ENCODE measurements at regions not wholly inside any gene's neighbourhood (a gene's known extent, or its start where the extent isn't known, plus 50 kb on each side); places are given as distances from the start of the nearest gene placed in this dataset.

DNA sequence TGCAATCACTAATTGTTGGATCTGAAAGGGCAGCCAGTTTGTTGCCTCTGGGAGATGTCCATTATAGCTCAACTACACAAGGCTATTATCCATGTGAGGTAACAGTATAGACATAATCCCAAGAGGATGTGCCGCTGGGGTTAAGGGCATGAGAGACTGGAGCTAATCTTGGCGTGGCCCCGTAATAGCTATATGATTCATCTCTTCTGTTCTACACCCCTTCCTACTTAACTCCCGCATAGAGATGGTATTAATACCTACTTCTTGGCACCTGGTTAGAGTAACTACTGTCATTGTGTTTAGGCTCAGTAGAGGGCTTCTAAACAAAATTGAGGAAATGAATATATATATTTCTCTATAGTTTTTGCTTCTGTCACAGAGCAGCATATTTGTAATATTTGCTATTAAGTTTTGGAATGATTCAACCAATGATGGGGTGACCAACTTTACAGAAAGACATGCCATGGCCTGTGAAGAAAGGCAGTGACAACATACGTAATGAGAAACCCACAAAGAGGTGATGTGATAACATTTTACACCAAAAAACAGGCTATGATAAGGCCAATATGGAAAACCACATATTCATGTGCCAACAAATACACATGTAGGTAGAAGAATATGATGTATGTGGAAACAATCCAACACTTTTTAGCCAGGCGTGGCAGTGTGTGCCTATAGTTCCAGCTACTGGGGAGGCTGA is 76.8 kb upstream of the DPH6 start:
- H2AFZ ChIP-seq (ENCODE audit: insufficient read depth, low read depth, low read length, poor library complexity, severe bottlenecking) = no peak overlapping the region
- DNase-seq (no peak), ATAC-seq (ENCODE audit: low read depth) (no peak)
- H3K9me3 Mint-ChIP-seq (ENCODE audit: insufficient read depth) = no peaks in the 10 kb centered on the region
- no peak overlapping the region for H3K4me3 Mint-ChIP-seq
- CTCF ChIA-PET = no interaction called here
- no peak overlapping the region for H3K27ac Mint-ChIP-seq
- no CpG with 5 or more reads among the region's 6 CpGs for WGBS (ENCODE audit: insufficient coverage)
- H3K4me1 Mint-ChIP-seq = no peaks in the 10 kb centered on the region
- H3K9ac ChIP-seq (ENCODE audit: low read length) = no peak overlapping the region
- no peak overlapping the region for H3K4me3 ChIP-seq (ENCODE audit: control extremely low read depth in 1 of 5, extremely low read depth in 1 of 5, insufficient read depth in 1 of 5, low read depth in 2 of 5, low read length in 4 of 5)
- H3K36me3 ChIP-seq (replicated peaks in 1 of 2; ENCODE audit: control extremely low read depth in 1 of 2, control insufficient read depth in 1 of 2, extremely low read depth in 1 of 2, insufficient read depth in 2 of 2, low read length in 1 of 2) = no peaks in the 10 kb centered on the region
- TF ChIP-seq EZH2 (IDR thresholded peaks at IDR 0.05; ENCODE audit: borderline replicate concordance, insufficient read depth, low read depth, low read length, poor library complexity, severe bottlenecking) (no peak), CTCF (IDR thresholded peaks at IDR 0.05) (no peak)
- H3K27me3 ChIP-seq (replicated peaks in 1 of 4; ENCODE audit: control extremely low read depth in 1 of 4, control insufficient read depth in 3 of 4, insufficient read depth in 4 of 4, low read length in 3 of 4) = peaks cover 0 to 5% (median 0%) of the 10 kb centered on the region in 4 experiments
- H3K4me1 ChIP-seq (ENCODE audit: control insufficient read depth in 2 of 2, insufficient read depth in 2 of 2, low read length in 2 of 2) = no peaks in the 10 kb centered on the region
- intact Hi-C loops (cut with micrococcal nuclease) = no loop called here
- no peak overlapping the region for H3K4me2 ChIP-seq (replicated peaks; ENCODE audit: low read depth, low read length, poor library complexity, severe bottlenecking)
- POLR2A ChIA-PET = no interaction called here
- no peaks in the 10 kb centered on the region for H3K79me2 ChIP-seq (ENCODE audit: control insufficient read depth, insufficient read depth, low read length)
- no peak overlapping the region for H3K27ac ChIP-seq (ENCODE audit: low read length in 2 of 2)
- H3K9me3 ChIP-seq (ENCODE audit: control extremely low read depth in 1 of 3, control insufficient read depth in 2 of 3, insufficient read depth in 1 of 3, low read length in 2 of 3) = no peaks in the 10 kb centered on the region
- H3K27me3 Mint-ChIP-seq = peaks cover 7% of the 10 kb centered on the region
- no peaks in the 10 kb centered on the region for H4K20me1 ChIP-seq (ENCODE audit: control insufficient read depth, insufficient read depth, low read length, poor library complexity, severe bottlenecking)

DNA sequence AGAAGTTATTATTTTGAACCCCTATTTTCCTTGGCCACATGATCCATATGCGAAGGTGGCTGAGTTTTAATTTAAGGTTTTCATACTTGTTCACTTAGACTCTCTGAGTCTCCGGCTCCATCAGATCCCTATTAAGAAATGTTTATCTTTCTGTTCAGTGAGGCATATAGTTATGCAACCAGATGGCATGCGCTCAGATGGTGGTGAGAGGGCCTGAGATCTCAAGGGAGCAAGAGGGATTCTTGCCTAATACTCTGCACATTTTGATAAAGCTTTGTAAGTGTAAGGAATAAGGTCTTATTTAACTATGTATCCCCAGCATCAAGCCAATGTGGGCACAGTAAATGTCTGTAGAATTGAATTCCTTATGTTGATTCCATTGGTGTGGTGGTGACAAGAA is 78.9 kb upstream of the DPH6 start:
- CTCF ChIA-PET = no interaction called here
- Histone ChIP-seq H3K4me1 (ENCODE audit: control insufficient read depth in 2 of 2, insufficient read depth in 2 of 2, low read length in 2 of 2) (no peaks in the 10 kb centered on the region), H2AFZ (ENCODE audit: insufficient read depth, low read depth, low read length, poor library complexity, severe bottlenecking) (no peak overlapping the region), H3K9ac (ENCODE audit: low read length) (no peak overlapping the region), H3K27ac (ENCODE audit: low read length in 2 of 2) (no peak overlapping the region), H4K20me1 (ENCODE audit: control insufficient read depth, insufficient read depth, low read length, poor library complexity, severe bottlenecking) (no peaks in the 10 kb centered on the region), H3K36me3 (replicated peaks in 1 of 2; ENCODE audit: control extremely low read depth in 1 of 2, control insufficient read depth in 1 of 2, extremely low read depth in 1 of 2, insufficient read depth in 2 of 2, low read length in 1 of 2) (no peaks in the 10 kb centered on the region), H3K9me3 (ENCODE audit: control extremely low read depth in 1 of 3, control insufficient read depth in 2 of 3, insufficient read depth in 1 of 3, low read length in 2 of 3) (no peaks in the 10 kb centered on the region), H3K4me3 (ENCODE audit: control extremely low read depth in 1 of 5, extremely low read depth in 1 of 5, insufficient read depth in 1 of 5, low read depth in 2 of 5, low read length in 4 of 5) (no peak overlapping the region), H3K27me3 (replicated peaks in 1 of 4; ENCODE audit: control extremely low read depth in 1 of 4, control insufficient read depth in 3 of 4, insufficient read depth in 4 of 4, low read length in 3 of 4) (peaks cover 0 to 5% (median 0%) of the 10 kb centered on the region in 4 experiments), H3K4me2 (replicated peaks; ENCODE audit: low read depth, low read length, poor library complexity, severe bottlenecking) (no peak overlapping the region), H3K79me2 (ENCODE audit: control insufficient read depth, insufficient read depth, low read length) (no peaks in the 10 kb centered on the region)
- ATAC-seq (ENCODE audit: low read depth) (no peak), DNase-seq (no peak)
- no peaks in the 10 kb centered on the region for H3K9me3 Mint-ChIP-seq (ENCODE audit: insufficient read depth)
- peaks cover 7% of the 10 kb centered on the region for H3K27me3 Mint-ChIP-seq
- POLR2A ChIA-PET = no interaction called here
- no peak overlapping the region for H3K27ac Mint-ChIP-seq
- no CpG with 5 or more reads among the region's 3 CpGs for WGBS (ENCODE audit: insufficient coverage)
- intact Hi-C loops (cut with micrococcal nuclease) = no loop called here
- H3K4me1 Mint-ChIP-seq = no peaks in the 10 kb centered on the region
- no peak for TF ChIP-seq EZH2 (IDR thresholded peaks at IDR 0.05; ENCODE audit: borderline replicate concordance, insufficient read depth, low read depth, low read length, poor library complexity, severe bottlenecking)
- no peak overlapping the region for H3K4me3 Mint-ChIP-seq
